ENCODE measurements at regions not wholly inside any gene's neighbourhood (a gene's known extent, or its start where the extent isn't known, plus 50 kb on each side); places are given as distances from the start of the nearest gene placed in this dataset.
"Not testable (repeated sequence)": the region's sequence is repeated elsewhere in the genome, so short reads cannot be mapped to it uniquely, and the experiment has no call there.

GRCh38 chr11:135017296-135017695 lies 605.3 kb upstream of the B3GAT1 start:
- H4K20me1 ChIP-seq (ENCODE audit: control insufficient read depth, extremely low read depth, insufficient read depth, low read length), result no peaks in the 10 kb centered on the region
- no peak for DNase-seq (ENCODE audit: low read depth in 2 of 2)
- no peaks in the 10 kb centered on the region for H3K36me3 ChIP-seq (ENCODE audit: control insufficient read depth, insufficient read depth, low read length)
- no peaks in the 10 kb centered on the region for H3K4me1 ChIP-seq (ENCODE audit: control insufficient read depth, extremely low read depth, insufficient read depth, low read length)
- H3K27me3 ChIP-seq (ENCODE audit: control insufficient read depth, insufficient read depth, low read length), result no peaks in the 10 kb centered on the region
- no peaks in the 10 kb centered on the region for H3K79me2 ChIP-seq (ENCODE audit: control insufficient read depth, insufficient read depth, low read length)
- H3K4me3 ChIP-seq (replicated peaks in 1 of 4; ENCODE audit: control extremely low read depth in 1 of 4, insufficient read depth in 1 of 4, low read depth in 3 of 4, low read length in 4 of 4), result no peak overlapping the region
- no peak overlapping the region for H3K27ac ChIP-seq (ENCODE audit: insufficient read depth, low read length)
- H3K4me2 ChIP-seq (ENCODE audit: extremely low read depth, insufficient read depth, low read length), result no peak overlapping the region
- no peak overlapping the region for H2AFZ ChIP-seq (ENCODE audit: low read length)
- TF ChIP-seq CTCF (conservative IDR thresholded peaks at IDR 0.05 in 1 of 2, IDR thresholded peaks at IDR 0.05 in 1 of 2; ENCODE audit: low read depth in 1 of 2, low read length in 2 of 2) (no peak), EZH2 (IDR thresholded peaks at IDR 0.05; ENCODE audit: low read length, missing control alignments) (no peak)
- no peak overlapping the region for H3K9ac ChIP-seq (ENCODE audit: insufficient read depth, low read length)
- no peaks in the 10 kb centered on the region for H3K9me3 ChIP-seq (ENCODE audit: control insufficient read depth, insufficient read depth, low read depth, low read length)

- Histone ChIP-seq H3K36me3 (ENCODE audit: control insufficient read depth, insufficient read depth, low read length) (no peaks in the 10 kb centered on the region), H3K4me3 (replicated peaks in 1 of 4; ENCODE audit: control extremely low read depth in 1 of 4, insufficient read depth in 1 of 4, low read depth in 3 of 4, low read length in 4 of 4) (no peak overlapping the region), H2AFZ (ENCODE audit: low read length) (no peak overlapping the region), H3K27me3 (ENCODE audit: control insufficient read depth, insufficient read depth, low read length) (no peaks in the 10 kb centered on the region), H3K9me3 (ENCODE audit: control insufficient read depth, insufficient read depth, low read depth, low read length) (no peaks in the 10 kb centered on the region), H3K9ac (ENCODE audit: insufficient read depth, low read length) (no peak overlapping the region), H3K79me2 (ENCODE audit: control insufficient read depth, insufficient read depth, low read length) (no peaks in the 10 kb centered on the region), H3K4me1 (ENCODE audit: control insufficient read depth, extremely low read depth, insufficient read depth, low read length) (no peaks in the 10 kb centered on the region), H3K4me2 (ENCODE audit: extremely low read depth, insufficient read depth, low read length) (no peak overlapping the region), H4K20me1 (ENCODE audit: control insufficient read depth, extremely low read depth, insufficient read depth, low read length) (no peaks in the 10 kb centered on the region), H3K27ac (ENCODE audit: insufficient read depth, low read length) (no peak overlapping the region)
- DNase-seq (ENCODE audit: low read depth in 2 of 2), result no peak
- no peak for TF ChIP-seq CTCF (conservative IDR thresholded peaks at IDR 0.05 in 1 of 2, IDR thresholded peaks at IDR 0.05 in 1 of 2; ENCODE audit: low read depth in 1 of 2, low read length in 2 of 2)
- TF ChIP-seq EZH2 (IDR thresholded peaks at IDR 0.05; ENCODE audit: low read length, missing control alignments), result no peak
Measured at GRCh38 chr11:135015966-135016365, 603.9 kb upstream of the B3GAT1 start.

GRCh38 chr11:135011313-135011712 lies 599.3 kb upstream of the B3GAT1 start:
- not testable (repeated sequence) for H3K4me1 ChIP-seq (ENCODE audit: control insufficient read depth, extremely low read depth, insufficient read depth, low read length); DNase-seq (ENCODE audit: low read depth in 2 of 2); H2AFZ ChIP-seq (ENCODE audit: low read length); H3K36me3 ChIP-seq (ENCODE audit: control insufficient read depth, insufficient read depth, low read length); H3K27me3 ChIP-seq (ENCODE audit: control insufficient read depth, insufficient read depth, low read length); H3K79me2 ChIP-seq (ENCODE audit: control insufficient read depth, insufficient read depth, low read length); H3K4me3 ChIP-seq (replicated peaks in 1 of 4; ENCODE audit: control extremely low read depth in 1 of 4, insufficient read depth in 1 of 4, low read depth in 3 of 4, low read length in 4 of 4); H3K27ac ChIP-seq (ENCODE audit: insufficient read depth, low read length); H4K20me1 ChIP-seq (ENCODE audit: control insufficient read depth, extremely low read depth, insufficient read depth, low read length); H3K4me2 ChIP-seq (ENCODE audit: extremely low read depth, insufficient read depth, low read length); H3K9ac ChIP-seq (ENCODE audit: insufficient read depth, low read length); H3K9me3 ChIP-seq (ENCODE audit: control insufficient read depth, insufficient read depth, low read depth, low read length)

GRCh38 chr11:135009125-135009524 lies 597.1 kb upstream of the B3GAT1 start:
- Histone ChIP-seq H3K79me2 (ENCODE audit: control insufficient read depth, insufficient read depth, low read length) (no peaks in the 10 kb centered on the region), H2AFZ (ENCODE audit: low read length) (no peak overlapping the region), H3K9me3 (ENCODE audit: control insufficient read depth, insufficient read depth, low read depth, low read length) (no peaks in the 10 kb centered on the region), H3K4me2 (ENCODE audit: extremely low read depth, insufficient read depth, low read length) (no peak overlapping the region), H3K4me3 (replicated peaks in 1 of 4; ENCODE audit: control extremely low read depth in 1 of 4, insufficient read depth in 1 of 4, low read depth in 3 of 4, low read length in 4 of 4) (no peak overlapping the region), H3K27me3 (ENCODE audit: control insufficient read depth, insufficient read depth, low read length) (no peaks in the 10 kb centered on the region), H4K20me1 (ENCODE audit: control insufficient read depth, extremely low read depth, insufficient read depth, low read length) (no peaks in the 10 kb centered on the region), H3K4me1 (ENCODE audit: control insufficient read depth, extremely low read depth, insufficient read depth, low read length) (no peaks in the 10 kb centered on the region), H3K9ac (ENCODE audit: insufficient read depth, low read length) (no peak overlapping the region), H3K27ac (ENCODE audit: insufficient read depth, low read length) (no peak overlapping the region), H3K36me3 (ENCODE audit: control insufficient read depth, insufficient read depth, low read length) (no peaks in the 10 kb centered on the region)
- DNase-seq (ENCODE audit: low read depth in 2 of 2), result no peak
- TF ChIP-seq EZH2 (IDR thresholded peaks at IDR 0.05; ENCODE audit: low read length, missing control alignments) (no peak), CTCF (conservative IDR thresholded peaks at IDR 0.05 in 1 of 2, IDR thresholded peaks at IDR 0.05 in 1 of 2; ENCODE audit: low read depth in 1 of 2, low read length in 2 of 2) (no peak)
